Epithelial cell of esophagus (primary cell): ENCODE measurements at regions not wholly inside any gene's neighbourhood (a gene's known extent, or its start where the extent isn't known, plus 50 kb on each side); places are given as distances from the start of the nearest gene placed in this dataset.

Source experiments
- DNase-seq: peaks from one replicate; pipeline ENCODE4 v3.0.0; 2010; ENCODE audit warnings: low read depth
- H3K4me3 ChIP-seq: 2 replicates; pipeline ENCODE4 v1.5.1; 2011; ENCODE audit warnings: mild to moderate bottlenecking, low read length, control low read depth
- TF ChIP-seq, protein P1 (sequence below): IDR thresholded peaks from 2 replicates; pipeline ENCODE4 v1.5.1; 2011; ENCODE audit warnings: low read depth, mild to moderate bottlenecking, low read length, control low read depth, inconsistent platforms; ENCODE audit not compliant: insufficient read depth; ENCODE audit errors: missing control alignments

DNA sequence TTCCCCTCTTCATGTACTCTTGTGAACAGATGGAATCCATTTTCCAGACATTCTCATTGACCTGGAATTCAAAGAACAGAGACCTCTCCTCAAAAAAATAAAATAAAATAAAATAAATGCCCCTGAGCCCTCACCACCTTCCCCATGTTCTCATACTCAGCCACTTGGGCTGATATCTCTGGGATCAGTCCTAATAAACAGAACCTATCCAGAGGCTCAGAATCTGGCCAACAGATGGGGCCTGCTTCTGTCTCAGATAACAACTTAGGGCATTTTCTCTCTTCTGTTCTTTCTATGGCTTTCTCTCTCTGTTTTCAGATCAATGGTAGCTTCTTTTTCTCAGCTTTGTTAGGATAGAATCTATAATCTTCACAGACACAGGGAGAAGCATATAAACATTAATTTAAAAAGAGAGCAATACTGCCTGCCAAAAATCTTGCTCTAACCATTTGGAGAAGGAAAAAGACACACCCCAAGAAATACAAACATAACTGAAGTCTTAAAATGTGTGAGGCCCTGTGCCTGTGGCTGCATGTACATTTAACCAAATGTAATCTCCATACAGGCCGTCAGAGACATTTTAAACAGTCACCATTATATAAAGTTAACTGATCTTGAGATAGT, 907.1 kb downstream of the FAT4 start:
- TF ChIP-seq, protein P1, sequence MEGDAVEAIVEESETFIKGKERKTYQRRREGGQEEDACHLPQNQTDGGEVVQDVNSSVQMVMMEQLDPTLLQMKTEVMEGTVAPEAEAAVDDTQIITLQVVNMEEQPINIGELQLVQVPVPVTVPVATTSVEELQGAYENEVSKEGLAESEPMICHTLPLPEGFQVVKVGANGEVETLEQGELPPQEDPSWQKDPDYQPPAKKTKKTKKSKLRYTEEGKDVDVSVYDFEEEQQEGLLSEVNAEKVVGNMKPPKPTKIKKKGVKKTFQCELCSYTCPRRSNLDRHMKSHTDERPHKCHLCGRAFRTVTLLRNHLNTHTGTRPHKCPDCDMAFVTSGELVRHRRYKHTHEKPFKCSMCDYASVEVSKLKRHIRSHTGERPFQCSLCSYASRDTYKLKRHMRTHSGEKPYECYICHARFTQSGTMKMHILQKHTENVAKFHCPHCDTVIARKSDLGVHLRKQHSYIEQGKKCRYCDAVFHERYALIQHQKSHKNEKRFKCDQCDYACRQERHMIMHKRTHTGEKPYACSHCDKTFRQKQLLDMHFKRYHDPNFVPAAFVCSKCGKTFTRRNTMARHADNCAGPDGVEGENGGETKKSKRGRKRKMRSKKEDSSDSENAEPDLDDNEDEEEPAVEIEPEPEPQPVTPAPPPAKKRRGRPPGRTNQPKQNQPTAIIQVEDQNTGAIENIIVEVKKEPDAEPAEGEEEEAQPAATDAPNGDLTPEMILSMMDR: no peak
- H3K4me3 ChIP-seq: no peak overlapping the region
- DNase-seq: no peak

DNA sequence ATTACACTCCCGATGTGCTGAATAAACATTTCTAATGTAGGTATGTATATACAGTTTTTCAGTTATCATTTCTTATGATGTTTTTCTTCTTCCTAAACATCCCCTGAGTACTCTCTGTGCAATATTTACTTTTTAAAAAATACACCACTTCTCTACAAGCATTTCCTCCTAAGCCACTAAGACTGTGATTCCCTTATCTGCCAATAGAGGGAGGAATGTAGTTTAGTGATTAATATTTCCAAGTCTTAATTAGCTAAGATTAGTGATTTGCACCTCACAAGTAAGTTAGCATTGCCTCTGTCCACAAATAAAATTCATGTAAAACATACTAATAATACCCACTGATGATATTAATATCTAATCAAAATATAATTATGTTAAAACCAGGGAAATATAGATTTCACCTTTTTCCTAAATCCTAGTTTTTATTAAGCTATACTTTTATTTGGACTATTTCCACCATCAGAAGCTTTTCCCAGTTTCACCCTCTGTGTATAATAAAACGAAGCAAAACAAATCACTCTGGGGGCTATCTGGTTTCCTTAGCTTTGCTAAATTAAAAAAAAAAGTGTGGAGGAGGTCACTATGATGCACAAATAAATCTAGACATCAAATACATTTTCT, 909.1 kb downstream of the FAT4 start:
- TF ChIP-seq, protein P1: peak; percentile 72
- peak; percentile 44 for DNase-seq
- no peak overlapping the region for H3K4me3 ChIP-seq

DNA sequence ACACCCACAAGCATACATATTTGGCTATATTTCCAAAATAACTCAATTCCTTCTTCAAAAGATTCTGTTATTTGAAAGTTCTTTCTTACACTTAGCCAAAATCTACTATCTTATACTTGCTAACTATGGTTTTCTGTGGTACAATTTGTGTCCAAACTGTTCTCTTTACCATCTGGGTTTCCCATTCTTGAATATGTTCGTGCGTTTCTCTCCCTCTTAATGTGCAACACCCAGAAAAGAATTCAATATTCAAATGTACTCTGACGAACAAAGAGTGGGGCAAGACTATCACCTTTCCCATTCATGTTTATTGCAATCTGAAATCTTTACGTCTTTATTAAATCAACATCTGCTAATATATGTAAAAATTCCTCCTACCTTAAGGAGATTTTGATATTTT, 912.7 kb downstream of the FAT4 start:
- no peak for DNase-seq
- TF ChIP-seq, protein P1: no peak
- no peak overlapping the region for H3K4me3 ChIP-seq

DNA sequence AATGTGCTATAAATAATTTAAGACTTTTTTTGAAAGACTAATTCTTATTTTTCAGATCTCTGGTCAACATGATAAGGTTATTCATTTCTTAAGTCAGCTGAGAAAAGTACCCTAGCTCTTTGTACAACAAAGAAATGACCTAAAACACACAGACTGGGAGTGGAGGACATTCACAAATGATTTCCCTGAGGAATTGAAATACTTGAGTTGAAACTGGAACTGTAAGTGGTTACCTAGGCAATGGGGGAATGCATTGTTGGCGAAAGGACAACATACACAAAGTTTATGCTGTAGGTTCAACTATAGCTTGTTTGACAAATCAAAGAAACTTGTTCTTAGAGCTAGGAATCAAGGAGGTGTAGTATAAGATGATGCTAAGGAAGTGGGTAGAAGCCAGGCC, 915.5 kb downstream of the FAT4 start:
- no peak overlapping the region for H3K4me3 ChIP-seq
- no peak for DNase-seq
- TF ChIP-seq, protein P1: no peak

DNA sequence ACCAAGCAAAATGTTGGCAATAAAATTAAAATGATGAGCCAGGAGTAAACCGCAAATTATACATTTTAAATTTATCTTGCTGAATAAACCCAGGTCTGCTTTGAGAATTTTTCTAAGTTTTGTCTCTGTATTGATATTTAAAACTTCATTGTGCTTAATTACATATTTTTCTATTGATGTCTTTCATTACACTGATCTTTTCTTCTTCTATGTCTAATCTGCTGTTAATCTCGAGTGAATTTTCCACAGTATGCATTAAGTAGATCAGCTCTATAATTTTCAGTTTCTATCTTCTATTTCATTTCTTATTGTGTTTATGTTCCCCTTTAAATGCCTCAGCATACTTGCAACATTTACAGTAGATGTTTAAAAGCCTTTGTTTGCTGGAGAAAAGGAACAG, 918.7 kb downstream of the FAT4 start:
- H3K4me3 ChIP-seq: no peak overlapping the region
- TF ChIP-seq, protein P1: no peak
- no peak for DNase-seq

DNA sequence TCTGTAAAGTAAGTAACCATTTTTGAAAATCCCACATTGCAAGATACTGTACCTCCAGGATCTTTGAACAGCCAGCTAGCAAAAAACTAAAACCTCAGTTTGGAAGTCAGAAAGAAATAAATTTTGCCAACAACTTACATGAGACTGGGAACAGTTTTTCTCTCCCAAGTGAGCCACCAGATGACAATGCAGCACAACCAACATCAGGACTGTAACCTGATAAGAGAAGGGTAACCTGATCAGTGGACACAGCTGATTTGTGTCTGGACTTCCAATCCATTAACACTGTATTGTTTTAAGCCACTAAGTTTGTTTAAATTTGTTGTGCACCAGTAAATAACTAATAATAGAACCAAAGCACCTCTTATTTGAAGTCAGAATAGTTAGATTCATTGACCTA, 923.3 kb downstream of the FAT4 start:
- TF ChIP-seq, protein P1: no peak
- no peak overlapping the region for H3K4me3 ChIP-seq
- no peak for DNase-seq

DNA sequence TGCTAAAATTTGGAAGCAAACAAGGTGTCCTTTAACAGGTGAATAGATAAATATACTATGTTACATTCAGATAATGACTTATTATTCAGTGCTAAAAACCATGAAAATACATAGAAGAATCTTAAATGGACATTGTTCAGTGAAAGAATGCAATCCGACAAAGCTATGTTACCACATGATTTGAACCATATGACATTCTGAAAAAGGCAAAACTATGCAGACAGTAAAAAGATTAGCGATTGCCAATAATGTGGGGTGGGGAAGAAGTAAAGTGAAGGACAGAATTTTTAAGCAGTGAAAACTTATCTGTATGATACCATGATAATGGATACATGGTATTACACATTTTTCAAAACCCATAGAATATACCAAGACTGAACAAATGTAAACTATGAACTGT, 926.9 kb downstream of the FAT4 start:
- no peak overlapping the region for H3K4me3 ChIP-seq
- DNase-seq: no peak
- TF ChIP-seq, protein P1: no peak
